Osteocyte (in vitro differentiated cells): ENCODE measurements at regions not wholly inside any gene's neighbourhood (a gene's known extent, or its start where the extent isn't known, plus 50 kb on each side); places are given as distances from the start of the nearest gene placed in this dataset.

Source experiments
- DNase-seq: peaks from one replicate; pipeline ENCODE4 v3.0.0; 2021; ENCODE audit warnings: mixed read lengths; ENCODE audit not compliant: unreplicated experiment; ENCODE audit errors: extremely low spot score
- H3K27ac Mint-ChIP-seq: one replicate; pipeline ENCODE4 v1.8.0; 2021; ENCODE audit warnings: mild to moderate bottlenecking, mixed read lengths; ENCODE audit not compliant: unreplicated experiment
- H3K27me3 Mint-ChIP-seq: one replicate; pipeline ENCODE4 v1.8.0; 2021; ENCODE audit warnings: mixed read lengths; ENCODE audit not compliant: unreplicated experiment
- H3K36me3 Mint-ChIP-seq: one replicate; pipeline ENCODE4 v1.8.0; 2021; ENCODE audit warnings: mixed read lengths; ENCODE audit not compliant: unreplicated experiment
- H3K4me1 Mint-ChIP-seq: one replicate; pipeline ENCODE4 v1.8.0; 2021; ENCODE audit warnings: mixed read lengths; ENCODE audit not compliant: unreplicated experiment
- H3K4me3 Mint-ChIP-seq: one replicate; pipeline ENCODE4 v1.8.0; 2021; ENCODE audit warnings: mild to moderate bottlenecking, moderate library complexity, mixed read lengths; ENCODE audit not compliant: unreplicated experiment
- H3K9me3 Mint-ChIP-seq: one replicate; pipeline ENCODE4 v1.8.0; 2021; ENCODE audit warnings: mixed read lengths; ENCODE audit not compliant: unreplicated experiment
- CTCF ChIP-seq: fragments of 200-600 bp; sonication (generic); IDR thresholded peaks from 2 replicates; pipeline ENCODE4 v1.5.0; 2021; ENCODE audit warnings: antibody characterized with exemption, mild to moderate bottlenecking, moderate library complexity

DNA sequence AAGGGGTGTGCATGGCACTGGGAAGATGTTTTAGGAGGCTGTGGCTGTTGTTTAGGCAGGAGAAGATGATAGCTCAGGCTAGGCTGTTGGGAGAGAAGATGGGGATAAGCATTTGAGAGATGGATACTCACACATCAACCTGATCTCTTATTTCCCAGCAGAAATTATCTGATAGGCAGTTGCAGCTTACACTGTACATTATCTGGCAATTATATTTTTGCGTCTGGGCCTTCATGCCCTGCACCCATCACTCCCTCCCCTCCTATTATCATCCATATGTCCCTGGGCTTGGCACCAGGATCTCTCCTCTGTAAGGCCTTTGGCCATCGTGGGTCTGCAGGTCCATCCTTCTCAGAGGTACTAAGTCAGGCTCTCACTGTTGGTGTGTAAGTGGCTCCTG lies 401.0 kb upstream of the EEF2KMT start:
- TF ChIP-seq CTCF = no peak
- Mint-ChIP-seq H3K4me1 (no peaks in the 10 kb centered on the region), H3K36me3 (no peaks in the 10 kb centered on the region), H3K4me3 (no peak overlapping the region), H3K27me3 (no peaks in the 10 kb centered on the region), H3K9me3 (peaks cover 22% of the 10 kb centered on the region), H3K27ac (no peak overlapping the region)
- no peak for DNase-seq

- no peak for TF ChIP-seq CTCF
- H3K4me1 Mint-ChIP-seq = no peaks in the 10 kb centered on the region
- H3K36me3 Mint-ChIP-seq = no peaks in the 10 kb centered on the region
- no peaks in the 10 kb centered on the region for H3K27me3 Mint-ChIP-seq
- no peak overlapping the region for H3K4me3 Mint-ChIP-seq
- H3K9me3 Mint-ChIP-seq = peaks cover 26% of the 10 kb centered on the region
- no peak overlapping the region for H3K27ac Mint-ChIP-seq
- no peak for DNase-seq
Measured at GRCh38 chr16:5496013-5496412, 398.4 kb upstream of the EEF2KMT start.

GRCh38 chr16:5490499-5490898 lies 392.9 kb upstream of the EEF2KMT start:
- TF ChIP-seq CTCF = no peak
- H3K9me3 Mint-ChIP-seq = peaks cover 14% of the 10 kb centered on the region
- no peak for DNase-seq
- H3K27ac Mint-ChIP-seq = no peak overlapping the region
- no peak overlapping the region for H3K4me3 Mint-ChIP-seq
- no peaks in the 10 kb centered on the region for H3K27me3 Mint-ChIP-seq
- no peaks in the 10 kb centered on the region for H3K4me1 Mint-ChIP-seq
- no peaks in the 10 kb centered on the region for H3K36me3 Mint-ChIP-seq

DNA sequence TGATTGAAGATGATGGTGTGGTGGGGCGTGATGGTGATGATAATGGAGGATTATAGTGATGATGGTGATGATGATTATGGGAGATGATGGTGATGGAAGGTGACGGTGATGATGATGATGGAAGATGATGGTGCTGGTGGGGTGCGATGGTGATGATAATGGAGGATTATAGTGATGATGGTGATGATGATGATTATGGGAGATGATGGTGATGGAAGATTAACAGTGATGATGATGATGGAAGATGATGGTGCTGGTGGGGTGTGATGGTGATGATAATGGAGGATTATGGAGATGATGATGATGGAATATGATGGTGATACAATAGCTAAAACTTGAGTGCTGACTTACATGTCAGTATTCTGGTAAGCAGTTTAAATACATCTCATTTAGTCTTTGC lies 391.0 kb upstream of the EEF2KMT start:
- no peak overlapping the region for H3K4me3 Mint-ChIP-seq
- no peak for TF ChIP-seq CTCF
- no peak overlapping the region for H3K27ac Mint-ChIP-seq
- peaks cover 5% of the 10 kb centered on the region for H3K9me3 Mint-ChIP-seq
- H3K27me3 Mint-ChIP-seq = no peaks in the 10 kb centered on the region
- no peaks in the 10 kb centered on the region for H3K4me1 Mint-ChIP-seq
- DNase-seq = no peak
- H3K36me3 Mint-ChIP-seq = no peaks in the 10 kb centered on the region

- no peaks in the 10 kb centered on the region for H3K27me3 Mint-ChIP-seq
- no peak for TF ChIP-seq CTCF
- DNase-seq = no peak
- H3K4me3 Mint-ChIP-seq = no peak overlapping the region
- no peak overlapping the region for H3K27ac Mint-ChIP-seq
- no peaks in the 10 kb centered on the region for H3K4me1 Mint-ChIP-seq
- no peaks in the 10 kb centered on the region for H3K36me3 Mint-ChIP-seq
- H3K9me3 Mint-ChIP-seq = no peaks in the 10 kb centered on the region
Measured at GRCh38 chr16:5487728-5488127, 390.1 kb upstream of the EEF2KMT start.
